A549 (cell line): ENCODE measurements at regions not wholly inside any gene's neighbourhood (a gene's known extent, or its start where the extent isn't known, plus 50 kb on each side); places are given as distances from the start of the nearest gene placed in this dataset.

Experiments used
- ATAC-seq, 2 experiments: fragments of 200-7000 bp in 1 of 2; fragments of >200 bp in 1 of 2; cut with Nextera tagmentation in 1 of 2; cut with Tn5 transposase in 1 of 2; 3 replicates each; pipeline versions ENCODE4 v1.8.0 to v1.9.1; 2018 to 2020; ENCODE audit warnings: mild to moderate bottlenecking in 1 of 2, moderate library complexity in 1 of 2
- CTCF ChIA-PET: fragments of 300-600 bp; sonication (Branson Sonifier 250); formaldehyde crosslinking; extraction: SDS; loops from one replicate; lab custom pipeline; 2021; ENCODE audit warnings: antibody characterized with exemption, inconsistent platforms; lab: Yijun Ruan, JAX
- POLR2A ChIA-PET: fragments of 350-600 bp; formaldehyde crosslinking; extraction: SDS; loops from one replicate; lab custom pipeline; 2021; ENCODE audit warnings: antibody characterized with exemption, inconsistent platforms; lab: Yijun Ruan, JAX
- DNase-seq, 2 experiments: peaks; one replicate each; pipeline versions ENCODE4 v3.0.0 to v3.0.0-alpha.2; 2011 to 2016; ENCODE audit warnings: low read depth in 1 of 2, low spot score in 1 of 2
- FAIRE-seq: peaks from 2 replicates; lab custom pipeline; 2011; peaks lifted over from hg19 to GRCh38; lab: Jason Lieb, UNC
- H3K27ac ChIP-seq, 2 experiments: fragments of >200 bp; sonication (Bioruptor Twin); formaldehyde crosslinking; 3 replicates each; pipeline ENCODE4 v1.5.1; 2016 to 2017
- H3K4me1 ChIP-seq: fragments of >200 bp; sonication (Bioruptor Twin); formaldehyde crosslinking; 3 replicates; pipeline ENCODE4 v1.6.1; 2016
- H3K4me2 ChIP-seq: fragments of >200 bp; sonication (Bioruptor Twin); formaldehyde crosslinking; 3 replicates; pipeline ENCODE4 v1.6.1; 2016
- H3K4me3 ChIP-seq: fragments of >200 bp; sonication (Bioruptor Twin); formaldehyde crosslinking; 3 replicates; pipeline ENCODE4 v1.5.1; 2016
- H3K9me3 ChIP-seq: fragments of >200 bp; sonication (Bioruptor Twin); formaldehyde crosslinking; 3 replicates; pipeline ENCODE4 v1.6.1; 2016
- ATOH8 ChIP-seq: fragments of 250-450 bp; sonication (Bioruptor Pico); IDR thresholded peaks from 2 replicates; pipeline ENCODE4 v1.5.0; 2020; ENCODE audit warnings: low read depth, mild to moderate bottlenecking, moderate library complexity
- BHLHE40 ChIP-seq: IDR thresholded peaks from 2 replicates; pipeline ENCODE4 v1.6.1; 2012; ENCODE audit warnings: low read depth, low read length, inconsistent platforms
- CBX8 ChIP-seq: fragments of 200-600 bp; sonication (generic); IDR thresholded peaks from 2 replicates; pipeline ENCODE4 v1.6.1; 2016
- CEBPB ChIP-seq, 2 experiments: fragments of >200 bp in 1 of 2; sonication (Bioruptor Twin) in 1 of 2; formaldehyde crosslinking in 1 of 2; IDR thresholded peaks; 2 replicates each; pipeline ENCODE4 v1.6.1; 2012 to 2016
- CTCF ChIP-seq: fragments of >200 bp; sonication (Bioruptor Twin); formaldehyde crosslinking; IDR thresholded peaks from 3 replicates; pipeline ENCODE4 v1.5.1; 2016
- E2F6 ChIP-seq: IDR thresholded peaks from 2 replicates; pipeline ENCODE4 v1.6.1; 2012; ENCODE audit warnings: low read depth, borderline replicate concordance
- EHF ChIP-seq: fragments of 250-450 bp; sonication (Bioruptor Pico); IDR thresholded peaks from 2 replicates; pipeline ENCODE4 v1.5.0; 2020; ENCODE audit warnings: mild to moderate bottlenecking
- ELK1 ChIP-seq: fragments of 150-350 bp; IDR thresholded peaks from 2 replicates; pipeline ENCODE4 v1.6.1; 2014; ENCODE audit warnings: low read depth, mild to moderate bottlenecking, low read length
- HMGXB4 ChIP-seq: fragments of 250-450 bp; sonication (Bioruptor Pico); IDR thresholded peaks from 2 replicates; pipeline ENCODE4 v1.5.0; 2021; ENCODE audit warnings: mild to moderate bottlenecking, moderate library complexity, borderline replicate concordance
- HOXB5 ChIP-seq: fragments of 250-450 bp; sonication (Bioruptor Pico); IDR thresholded peaks from 2 replicates; pipeline ENCODE4 v1.5.0; 2020; ENCODE audit warnings: mild to moderate bottlenecking, moderate library complexity
- NFE2L2 ChIP-seq: fragments of 150-350 bp; conservative IDR thresholded peaks from 2 replicates; pipeline ENCODE4 v1.6.1; 2014; ENCODE audit warnings: low read length
- NPAS2 ChIP-seq: fragments of 250-450 bp; sonication (Bioruptor Pico); IDR thresholded peaks from 2 replicates; pipeline ENCODE4 v1.8.0; 2022; ENCODE audit warnings: mild to moderate bottlenecking, moderate library complexity, borderline replicate concordance
- REST ChIP-seq: fragments of 200-600 bp; sonication (generic); IDR thresholded peaks from 2 replicates; pipeline ENCODE4 v1.6.1; 2016; ENCODE audit warnings: antibody characterized with exemption, mild to moderate bottlenecking, moderate library complexity
- SMC3 ChIP-seq: fragments of >200 bp; sonication (Bioruptor Twin); formaldehyde crosslinking; IDR thresholded peaks from 3 replicates; pipeline ENCODE4 v1.6.1; 2018; ENCODE audit warnings: inconsistent platforms
- TFCP2L1 ChIP-seq: fragments of 250-450 bp; sonication (Bioruptor Pico); IDR thresholded peaks from 2 replicates; pipeline ENCODE4 v1.5.0; 2021; ENCODE audit warnings: mild to moderate bottlenecking
- ZNF302 ChIP-seq: fragments of 250-450 bp; sonication (Bioruptor Pico); IDR thresholded peaks from 2 replicates; pipeline ENCODE4 v1.9.0; 2021; ENCODE audit warnings: inconsistent platforms, mild to moderate bottlenecking, moderate library complexity
- WGBS: methylation state at CpG from one replicate; pipeline ENCODE4 v1.1.6; 2017; ENCODE audit errors: missing lambda C conversion rate; 5-methylcytosine and 5-hydroxymethylcytosine counted together

- DNase-seq = no peak
- no peak for FAIRE-seq
- WGBS = 4% methylated on average over 2 of the region's 2 CpGs
- H3K27ac ChIP-seq = no peak overlapping the region
- no peak overlapping the region for H3K4me3 ChIP-seq
- no peaks in the 10 kb centered on the region for H3K9me3 ChIP-seq
- CTCF ChIA-PET = interaction anchor here (0.5 to 0.8 kb wide), 3 partner anchors 15 to 121 kb away, joined by 3 read pairs; no protein-coding TSS in a partner anchor
- no peak for ATAC-seq
- no peak overlapping the region for H3K4me2 ChIP-seq
- TF ChIP-seq CBX8 (no peak), TFCP2L1 (CRISPR knock-in tag) (no peak), EHF (CRISPR knock-in tag) (no peak), REST (no peak), HMGXB4 (no peak), CTCF (no peak), HOXB5 (no peak), ELK1 (no peak), NPAS2 (no peak), CEBPB (IDR thresholded peaks at IDR 0.05) (no peak), E2F6 (no peak), ZNF302 (CRISPR knock-in tag) (no peak), BHLHE40 (no peak), SMC3 (no peak), NFE2L2 (no peak), ATOH8 (CRISPR knock-in tag) (no peak)
- no peaks in the 10 kb centered on the region for H3K4me1 ChIP-seq
- POLR2A ChIA-PET = no interaction called here
These were observed 99.1 kb upstream of the PELI1 start for GRCh38 chr2:64243081-64244036.
